ENCODE measurements at regions not wholly inside any gene's neighbourhood (a gene's known extent, or its start where the extent isn't known, plus 50 kb on each side); places are given as distances from the start of the nearest gene placed in this dataset.

GRCh38 chr1:192066202-192066601 is 92.1 kb upstream of the RGS18 start:
- TF ChIP-seq NRF1 (conservative IDR thresholded peaks at IDR 0.05; ENCODE audit: low read depth, low read length) (no peak), NFYB (IDR thresholded peaks at IDR 0.05; ENCODE audit: insufficient read depth, low read depth, low read length) (no peak), RBBP5 (conservative IDR thresholded peaks at IDR 0.05) (no peak), CBFB (IDR thresholded peaks at IDR 0.05; ENCODE audit: low read depth) (no peak), YBX1 (IDR thresholded peaks at IDR 0.05) (no peak), HCFC1 (IDR thresholded peaks at IDR 0.05; ENCODE audit: low read length) (no peak)
- TF ChIP-seq, protein P1, sequence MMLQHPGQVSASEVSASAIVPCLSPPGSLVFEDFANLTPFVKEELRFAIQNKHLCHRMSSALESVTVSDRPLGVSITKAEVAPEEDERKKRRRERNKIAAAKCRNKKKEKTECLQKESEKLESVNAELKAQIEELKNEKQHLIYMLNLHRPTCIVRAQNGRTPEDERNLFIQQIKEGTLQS (IDR thresholded peaks at IDR 0.05; ENCODE audit: borderline replicate concordance, extremely low read depth, low read depth, low read length): no peak
- DNase-seq (ENCODE audit: low read depth, low spot score): no peak
- Histone ChIP-seq H3K27ac (ENCODE audit: control insufficient read depth, insufficient read depth) (no peak overlapping the region), H3K4me3 (no peak overlapping the region), H3K9me3 (replicated peaks; ENCODE audit: control insufficient read depth, insufficient read depth, low read length) (no peaks in the 10 kb centered on the region), H3K9ac (ENCODE audit: control insufficient read depth, insufficient read depth, low read length) (no peak overlapping the region), H3K79me2 (ENCODE audit: control insufficient read depth, insufficient read depth, low read length) (no peaks in the 10 kb centered on the region), H3K36me3 (ENCODE audit: control insufficient read depth in 2 of 2, insufficient read depth in 2 of 2, low read length in 1 of 2) (no peaks in the 10 kb centered on the region), H4K20me1 (ENCODE audit: control insufficient read depth, insufficient read depth) (no peaks in the 10 kb centered on the region), H3K27me3 (replicated peaks in 1 of 2; ENCODE audit: control insufficient read depth in 2 of 2, insufficient read depth in 2 of 2, low read length in 1 of 2) (no peaks in the 10 kb centered on the region), H3K4me2 (ENCODE audit: control insufficient read depth, insufficient read depth) (no peak overlapping the region), H2AFZ (ENCODE audit: control insufficient read depth, low read depth, low read length) (no peak overlapping the region), H3K4me1 (ENCODE audit: control insufficient read depth, insufficient read depth, low read length) (no peaks in the 10 kb centered on the region)
- CTCF ChIA-PET: no interaction called here
- SMC1A ChIA-PET (ENCODE audit: uncharacterized antibody, unreplicated experiment): interaction anchor here (0.8 kb wide), 1 partner anchor 9 kb away, joined by 3 read pairs; no protein-coding TSS in a partner anchor
- POLR2A ChIA-PET: interaction anchor here (0.6 to 0.7 kb wide), 4 partner anchors 52 to 1038 kb away, joined by 3 to 7 read pairs (median 4); no protein-coding TSS in a partner anchor
- intact Hi-C loops (cut with micrococcal nuclease; ENCODE audit: unreplicated experiment) (no loop called here), in situ Hi-C loops (cut with MboI) (no loop called here)
- no peak for FAIRE-seq
- WGBS (ENCODE audit: insufficient coverage, insufficient replicate concordance, low lambda C conversion rate, missing lambda C conversion rate): 0% methylated on average over 3 of the region's 4 CpGs
- no peak for ATAC-seq
- RAD21 ChIA-PET (ENCODE audit: unreplicated experiment): no interaction called here
- BruUV-seq (replicated peaks): no TSS peak

DNA sequence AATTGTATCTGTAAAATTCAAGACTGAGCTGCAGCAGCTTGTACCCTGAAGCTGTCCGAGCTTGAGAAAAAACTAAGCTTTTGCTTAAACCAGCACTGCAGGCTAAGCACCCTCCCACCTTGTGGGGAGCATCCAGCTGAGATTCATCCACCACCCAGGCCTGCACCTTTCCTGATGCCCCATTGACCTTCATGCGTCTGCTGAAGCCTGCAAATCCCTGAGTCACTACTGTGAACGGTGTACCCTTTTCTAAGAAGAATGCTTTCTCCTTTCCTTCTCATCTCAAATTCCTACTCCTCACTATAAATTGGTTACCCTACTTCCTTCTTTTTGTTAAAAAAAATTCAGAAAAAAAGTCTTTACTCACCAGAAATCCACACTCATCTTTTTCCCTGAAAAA is 90.9 kb upstream of the RGS18 start:
- no peaks in the 10 kb centered on the region for H3K27me3 ChIP-seq (replicated peaks in 1 of 2; ENCODE audit: control insufficient read depth in 2 of 2, insufficient read depth in 2 of 2, low read length in 1 of 2)
- POLR2A ChIA-PET: no interaction called here
- RAD21 ChIA-PET (ENCODE audit: unreplicated experiment): no interaction called here
- no peak for ATAC-seq
- 9% methylated on average over 3 of the region's 3 CpGs for WGBS (ENCODE audit: insufficient coverage, insufficient replicate concordance, low lambda C conversion rate, missing lambda C conversion rate)
- in situ Hi-C loops (cut with MboI): no loop called here
- H3K9me3 ChIP-seq (replicated peaks; ENCODE audit: control insufficient read depth, insufficient read depth, low read length): no peaks in the 10 kb centered on the region
- no peak overlapping the region for H3K4me3 ChIP-seq
- no peak overlapping the region for H2AFZ ChIP-seq (ENCODE audit: control insufficient read depth, low read depth, low read length)
- H3K36me3 ChIP-seq (ENCODE audit: control insufficient read depth in 2 of 2, insufficient read depth in 2 of 2, low read length in 1 of 2): no peaks in the 10 kb centered on the region
- SMC1A ChIA-PET (ENCODE audit: uncharacterized antibody, unreplicated experiment): no interaction called here
- intact Hi-C loops (cut with micrococcal nuclease; ENCODE audit: unreplicated experiment): no loop called here
- DNase-seq (ENCODE audit: low read depth, low spot score): no peak
- BruUV-seq (replicated peaks): no TSS peak
- H3K4me2 ChIP-seq (ENCODE audit: control insufficient read depth, insufficient read depth): no peak overlapping the region
- H3K9ac ChIP-seq (ENCODE audit: control insufficient read depth, insufficient read depth, low read length): no peak overlapping the region
- no peaks in the 10 kb centered on the region for H3K4me1 ChIP-seq (ENCODE audit: control insufficient read depth, insufficient read depth, low read length)
- no peak for FAIRE-seq
- H3K27ac ChIP-seq (ENCODE audit: control insufficient read depth, insufficient read depth): no peak overlapping the region
- H4K20me1 ChIP-seq (ENCODE audit: control insufficient read depth, insufficient read depth): no peaks in the 10 kb centered on the region
- no peaks in the 10 kb centered on the region for H3K79me2 ChIP-seq (ENCODE audit: control insufficient read depth, insufficient read depth, low read length)
- CTCF ChIA-PET: no interaction called here
- TF ChIP-seq CEBPB (IDR thresholded peaks at IDR 0.05; ENCODE audit: borderline replicate concordance in 1 of 2, low read depth in 2 of 2, low read length in 2 of 2): no peak
- TF ChIP-seq, protein P2, sequence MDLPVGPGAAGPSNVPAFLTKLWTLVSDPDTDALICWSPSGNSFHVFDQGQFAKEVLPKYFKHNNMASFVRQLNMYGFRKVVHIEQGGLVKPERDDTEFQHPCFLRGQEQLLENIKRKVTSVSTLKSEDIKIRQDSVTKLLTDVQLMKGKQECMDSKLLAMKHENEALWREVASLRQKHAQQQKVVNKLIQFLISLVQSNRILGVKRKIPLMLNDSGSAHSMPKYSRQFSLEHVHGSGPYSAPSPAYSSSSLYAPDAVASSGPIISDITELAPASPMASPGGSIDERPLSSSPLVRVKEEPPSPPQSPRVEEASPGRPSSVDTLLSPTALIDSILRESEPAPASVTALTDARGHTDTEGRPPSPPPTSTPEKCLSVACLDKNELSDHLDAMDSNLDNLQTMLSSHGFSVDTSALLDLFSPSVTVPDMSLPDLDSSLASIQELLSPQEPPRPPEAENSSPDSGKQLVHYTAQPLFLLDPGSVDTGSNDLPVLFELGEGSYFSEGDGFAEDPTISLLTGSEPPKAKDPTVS (IDR thresholded peaks at IDR 0.05; ENCODE audit: low read depth, low read length): no peak
- TF ChIP-seq SP1 (IDR thresholded peaks at IDR 0.05; ENCODE audit: low read depth, low read length): no peak
- TF ChIP-seq NKRF (conservative IDR thresholded peaks at IDR 0.05): no peak
- TF ChIP-seq BHLHE40 (IDR thresholded peaks at IDR 0.05; ENCODE audit: borderline replicate concordance in 1 of 2, low read depth in 2 of 2, low read length in 1 of 2): no peak
- TF ChIP-seq, protein P3, sequence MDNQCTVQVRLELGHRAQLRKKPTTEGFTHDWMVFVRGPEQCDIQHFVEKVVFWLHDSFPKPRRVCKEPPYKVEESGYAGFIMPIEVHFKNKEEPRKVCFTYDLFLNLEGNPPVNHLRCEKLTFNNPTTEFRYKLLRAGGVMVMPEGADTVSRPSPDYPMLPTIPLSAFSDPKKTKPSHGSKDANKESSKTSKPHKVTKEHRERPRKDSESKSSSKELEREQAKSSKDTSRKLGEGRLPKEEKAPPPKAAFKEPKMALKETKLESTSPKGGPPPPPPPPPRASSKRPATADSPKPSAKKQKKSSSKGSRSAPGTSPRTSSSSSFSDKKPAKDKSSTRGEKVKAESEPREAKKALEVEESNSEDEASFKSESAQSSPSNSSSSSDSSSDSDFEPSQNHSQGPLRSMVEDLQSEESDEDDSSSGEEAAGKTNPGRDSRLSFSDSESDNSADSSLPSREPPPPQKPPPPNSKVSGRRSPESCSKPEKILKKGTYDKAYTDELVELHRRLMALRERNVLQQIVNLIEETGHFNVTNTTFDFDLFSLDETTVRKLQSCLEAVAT (IDR thresholded peaks at IDR 0.05): no peak
- no peak for TF ChIP-seq POLR2AphosphoS5 (IDR thresholded peaks at IDR 0.05; ENCODE audit: low read length)

Measured in GM12878 (cell line).